RCC 7860 (cell line): ENCODE measurements at regions not wholly inside any gene's neighbourhood (a gene's known extent, or its start where the extent isn't known, plus 50 kb on each side); places are given as distances from the start of the nearest gene placed in this dataset.

ENCODE experiments used
- DNase-seq: peaks from one replicate; pipeline ENCODE4 v3.0.0-alpha.2; 2015; ENCODE audit warnings: low spot score
- FAIRE-seq: peaks from 2 replicates; lab custom pipeline; 2012; peaks lifted over from hg19 to GRCh38; lab: Jason Lieb, UNC

DNA sequence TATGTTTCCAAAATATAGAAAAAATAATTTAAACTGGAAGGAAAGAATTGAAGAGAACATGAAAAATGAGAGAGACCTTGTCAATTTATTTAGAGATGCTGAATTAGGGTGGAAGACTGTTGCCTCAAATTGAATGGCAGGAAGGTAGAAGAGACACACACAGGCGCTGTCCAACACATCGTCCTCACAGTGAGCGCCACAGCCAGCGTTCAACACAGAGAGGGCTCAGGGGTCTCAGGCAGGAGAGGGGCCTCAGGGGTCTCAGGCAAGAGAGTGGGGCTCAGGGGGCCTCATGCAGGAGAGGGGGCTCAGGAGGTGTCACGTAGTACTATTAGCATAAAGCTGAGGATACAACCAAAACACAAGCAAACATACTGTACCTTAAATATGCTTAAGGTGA lies 65.7 kb downstream of the TMEM18 start:
- no peak for FAIRE-seq
- no peak for DNase-seq

GRCh38 chr2:610491-610890 lies 66.7 kb downstream of the TMEM18 start:
- no peak for FAIRE-seq
- no peak for DNase-seq

DNA sequence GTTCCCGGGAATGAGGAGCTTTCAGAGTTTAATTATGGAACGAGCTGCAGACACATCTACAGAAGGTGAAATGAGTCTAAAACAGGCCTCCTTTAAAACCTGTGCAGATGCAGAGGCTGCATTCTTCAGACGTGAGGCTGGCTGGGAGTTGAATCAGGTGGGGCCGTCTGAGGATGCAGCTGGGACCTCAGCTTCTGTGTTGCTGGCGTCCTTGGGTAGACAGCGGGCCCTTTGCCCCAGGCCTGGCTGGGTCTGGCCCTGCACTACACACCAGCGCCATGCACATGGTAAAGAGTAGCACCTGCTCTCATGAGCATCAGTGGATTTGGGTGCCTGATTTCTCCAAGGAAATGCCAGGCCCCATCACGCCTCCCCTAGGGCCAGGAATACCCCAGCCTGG lies 67.3 kb downstream of the TMEM18 start:
- FAIRE-seq (no peak), DNase-seq (no peak)

DNA sequence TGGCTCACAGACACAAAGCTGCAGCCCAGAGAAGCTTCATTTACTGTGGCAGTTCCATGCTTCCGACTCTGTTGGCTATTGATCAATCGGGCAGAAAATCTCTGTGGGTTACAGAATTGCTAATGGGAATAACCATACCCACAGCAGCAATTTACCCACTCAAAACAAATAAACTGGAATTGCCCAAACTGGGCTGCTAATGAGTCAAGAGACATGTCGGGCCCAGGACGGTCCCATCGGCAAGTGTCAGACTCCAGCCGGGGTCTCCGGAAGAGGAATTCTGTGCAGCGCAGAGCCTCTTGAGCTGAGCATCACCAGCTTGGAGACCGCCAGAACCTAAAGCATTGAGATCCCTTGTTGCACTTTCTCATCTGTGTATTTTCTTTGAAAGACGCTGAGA lies 67.8 kb downstream of the TMEM18 start:
- FAIRE-seq, result no peak
- DNase-seq, result no peak

DNA sequence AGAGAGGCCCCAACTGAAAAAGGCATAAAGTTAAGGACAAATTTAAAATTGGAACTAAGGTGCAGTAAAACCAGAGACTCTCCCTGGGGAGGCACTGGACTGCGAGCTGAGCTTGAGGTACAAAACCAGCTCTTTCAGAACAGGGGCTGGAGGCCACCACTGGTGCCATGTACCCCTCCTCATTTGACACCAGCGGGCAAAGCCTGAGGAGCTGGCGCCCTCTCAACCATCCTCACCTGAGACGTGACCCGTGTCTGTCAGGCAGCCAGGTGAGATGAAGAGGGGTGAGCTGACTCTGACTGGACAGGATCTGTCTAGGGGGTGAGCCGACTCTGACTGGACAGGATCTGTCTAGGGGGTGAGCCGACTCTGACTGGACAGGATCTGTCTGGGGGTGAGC lies 68.5 kb downstream of the TMEM18 start:
- FAIRE-seq (no peak), DNase-seq (no peak)

GRCh38 chr2:608297-608696 lies 68.9 kb downstream of the TMEM18 start:
- DNase-seq (no peak), FAIRE-seq (no peak)

DNA sequence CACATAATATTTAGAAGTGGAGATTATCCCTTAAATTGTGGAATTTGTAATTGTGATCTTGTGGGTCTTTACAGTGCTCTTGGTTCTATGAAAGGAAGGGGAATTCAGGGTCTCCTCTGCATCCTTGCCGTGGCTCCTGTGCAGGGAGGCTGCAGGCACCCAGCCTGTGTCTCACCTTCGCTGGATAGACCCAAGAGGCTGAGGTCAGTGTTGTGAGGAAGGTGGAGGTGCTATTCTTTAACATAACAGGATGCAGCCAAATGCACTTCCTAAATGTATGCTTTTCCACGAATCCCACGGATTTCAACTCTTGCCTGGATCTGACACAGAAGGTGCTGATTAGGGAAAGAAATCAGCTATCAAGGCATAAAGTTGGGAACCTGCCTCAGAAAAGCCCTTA lies 69.5 kb downstream of the TMEM18 start:
- no peak for DNase-seq
- no peak for FAIRE-seq

DNA sequence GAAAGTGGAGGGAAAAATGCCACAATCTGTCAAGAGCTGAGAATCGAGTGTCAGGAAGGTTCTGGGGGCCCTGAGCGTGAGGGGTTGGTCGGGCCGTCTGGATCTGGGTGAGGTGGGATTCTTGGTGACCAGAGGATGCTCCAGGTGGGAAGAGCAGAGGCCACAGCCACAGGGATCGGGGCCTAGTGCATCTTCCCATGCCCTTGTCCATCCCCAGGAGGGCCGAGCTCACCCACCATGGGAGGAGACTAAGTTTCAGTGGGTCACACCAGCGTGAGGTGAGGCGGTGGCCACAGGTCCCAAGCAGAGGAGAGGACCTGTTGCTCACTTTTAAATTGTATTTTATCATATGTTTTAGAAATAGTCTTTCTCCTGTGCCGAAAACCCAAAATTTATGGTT lies 70.0 kb downstream of the TMEM18 start:
- no peak for DNase-seq
- FAIRE-seq, result no peak

GRCh38 chr2:605674-606608 lies 71.3 kb downstream of the TMEM18 start:
- FAIRE-seq (no peak), DNase-seq (no peak)

DNA sequence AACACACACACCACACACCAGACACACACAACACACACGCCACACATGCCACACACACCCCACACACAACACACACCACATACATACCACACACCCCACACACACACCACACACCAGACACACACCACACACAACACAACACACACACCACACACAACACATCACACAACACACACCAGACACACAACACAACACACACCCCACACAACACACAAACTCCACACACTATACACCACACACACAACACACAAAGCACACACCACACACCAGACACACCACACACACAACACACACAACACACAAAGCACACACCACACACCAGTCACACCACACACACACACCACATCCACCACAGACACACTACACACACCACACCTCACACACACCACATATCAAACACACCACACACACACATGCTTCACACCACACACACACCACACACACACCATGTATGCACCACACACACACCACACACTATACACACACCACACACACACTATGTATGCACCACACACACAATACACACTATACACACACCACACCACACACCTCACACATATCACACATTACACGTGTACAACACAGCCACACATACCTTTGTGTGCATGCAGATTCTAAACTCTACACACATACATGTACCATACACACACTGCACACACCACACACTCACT lies 72.2 kb downstream of the TMEM18 start:
- no peak for DNase-seq
- no peak for FAIRE-seq

- no peak for DNase-seq
- no peak for FAIRE-seq
Measured at GRCh38 chr2:604385-604784, 72.8 kb downstream of the TMEM18 start.

GRCh38 chr2:603869-604268 lies 73.3 kb downstream of the TMEM18 start:
- no peak for FAIRE-seq

DNA sequence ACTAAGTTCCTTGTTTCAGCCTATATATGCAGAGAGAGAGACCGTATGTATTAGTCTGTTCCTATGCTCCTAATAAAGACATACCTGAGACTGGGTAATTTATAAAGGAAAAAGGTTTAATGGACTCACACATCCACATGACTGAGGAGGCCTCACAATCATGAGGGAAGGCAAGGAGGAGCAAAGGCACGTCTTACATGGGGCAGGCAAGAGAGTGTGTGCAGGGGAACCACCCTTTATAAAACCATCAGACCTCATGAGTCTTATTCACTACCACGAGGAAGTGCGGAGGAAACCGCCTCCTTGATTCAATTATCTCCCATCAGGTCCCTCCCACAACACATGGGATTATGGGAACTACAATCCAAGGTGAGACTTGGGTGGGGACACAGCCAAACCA lies 73.8 kb downstream of the TMEM18 start:
- FAIRE-seq, result no peak

More at GRCh38 chr2:603869-604268, 73.3 kb downstream of the TMEM18 start:
- DNase-seq, result no peak

GRCh38 chr2:602571-603359 lies 74.4 kb downstream of the TMEM18 start:
- DNase-seq, result no peak

More for the DNA sequence above, 73.8 kb downstream of the TMEM18 start:
- no peak for DNase-seq

GRCh38 chr2:601806-602455 lies 75.3 kb downstream of the TMEM18 start:
- no peak for DNase-seq
- FAIRE-seq, result no peak

More at GRCh38 chr2:602571-603359, 74.4 kb downstream of the TMEM18 start:
- FAIRE-seq, result no peak

DNA sequence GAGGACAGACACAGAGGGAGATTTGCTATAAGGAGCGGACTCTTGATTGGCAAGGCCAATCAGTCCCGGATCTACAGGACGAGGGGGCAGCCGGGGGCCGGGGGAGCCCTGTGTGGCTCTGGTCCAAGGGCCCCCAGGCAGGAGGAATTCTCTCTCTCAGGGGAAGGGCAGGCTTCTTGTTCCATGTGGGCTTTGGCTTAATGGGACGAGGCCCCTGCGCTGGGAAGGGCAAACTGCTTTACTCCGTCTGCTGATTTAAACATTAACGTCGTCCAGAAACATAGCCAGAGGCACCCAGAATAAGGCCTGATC lies 75.9 kb downstream of the TMEM18 start:
- no peak for DNase-seq

DNA sequence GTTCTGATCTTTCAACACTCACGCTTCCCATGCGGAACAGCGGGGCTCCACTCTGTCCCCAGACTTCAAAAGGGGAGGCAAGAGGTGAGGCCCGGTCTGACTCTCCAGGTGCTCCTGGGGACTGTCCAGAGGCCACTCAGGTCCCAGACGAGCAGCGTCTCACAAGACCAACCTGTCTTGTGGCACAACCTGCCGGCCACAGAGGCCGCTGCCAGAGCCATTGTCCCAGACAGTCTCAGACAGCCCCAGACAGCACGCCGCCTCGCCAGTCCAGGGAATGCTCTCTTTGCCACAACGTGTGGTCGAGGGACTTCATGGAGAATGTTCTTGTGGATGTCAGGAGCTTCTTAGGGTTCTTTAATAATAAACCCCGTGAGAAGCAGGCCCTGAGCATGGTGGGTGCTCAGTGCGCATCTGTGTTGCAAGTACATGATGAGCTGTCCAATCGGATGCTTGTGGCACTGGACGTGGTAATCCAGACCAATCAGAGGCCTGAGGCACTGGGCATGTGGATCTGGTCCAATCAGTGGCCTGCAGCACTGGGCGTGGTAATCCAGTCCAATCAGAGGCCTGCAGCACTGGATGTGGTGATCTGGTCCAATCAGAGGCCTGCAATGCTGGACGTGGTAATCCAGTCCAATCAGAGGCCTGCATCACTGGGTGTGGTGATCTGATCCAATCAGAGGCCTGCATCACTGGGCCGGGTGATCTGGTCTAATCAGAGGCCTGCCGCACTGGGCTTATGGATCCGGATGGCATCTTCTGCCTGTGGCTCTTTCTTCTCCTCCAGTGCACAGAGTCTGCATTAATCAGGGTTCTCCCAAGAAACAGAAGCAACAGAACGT lies 76.4 kb downstream of the TMEM18 start:
- no peak for FAIRE-seq
- no peak for DNase-seq

More for the DNA sequence above, 75.9 kb downstream of the TMEM18 start:
- FAIRE-seq, result no peak

DNA sequence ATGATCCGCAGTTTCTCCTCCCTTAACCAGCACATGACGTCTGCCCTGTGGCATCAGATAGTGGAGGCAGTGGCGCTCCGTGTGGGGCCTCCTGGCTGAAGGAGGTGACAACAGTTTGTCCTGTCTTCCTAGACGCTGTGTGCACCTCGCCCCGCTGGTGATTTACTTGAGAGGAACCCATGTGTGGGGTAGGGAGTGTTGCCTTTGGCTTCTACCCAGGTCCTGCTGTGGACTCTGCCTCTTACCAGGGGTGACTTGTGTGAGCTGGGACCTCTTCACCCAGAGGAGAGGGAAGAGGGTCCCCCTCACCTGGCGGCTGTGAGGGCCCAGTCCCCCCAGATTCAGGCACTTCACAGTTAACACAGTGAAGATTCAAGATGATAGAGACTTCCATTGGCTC lies 77.6 kb downstream of the TMEM18 start:
- no peak for DNase-seq
- FAIRE-seq, result no peak

- FAIRE-seq (no peak), DNase-seq (peak; percentile 19)
Measured at GRCh38 chr2:598058-598802, 79.0 kb downstream of the TMEM18 start.
